ENCODE measurements at regions not wholly inside any gene's neighbourhood (a gene's known extent, or its start where the extent isn't known, plus 50 kb on each side); places are given as distances from the start of the nearest gene placed in this dataset.
"Not testable (repeated sequence)": the region's sequence is repeated elsewhere in the genome, so short reads cannot be mapped to it uniquely, and the experiment has no call there.

DNA sequence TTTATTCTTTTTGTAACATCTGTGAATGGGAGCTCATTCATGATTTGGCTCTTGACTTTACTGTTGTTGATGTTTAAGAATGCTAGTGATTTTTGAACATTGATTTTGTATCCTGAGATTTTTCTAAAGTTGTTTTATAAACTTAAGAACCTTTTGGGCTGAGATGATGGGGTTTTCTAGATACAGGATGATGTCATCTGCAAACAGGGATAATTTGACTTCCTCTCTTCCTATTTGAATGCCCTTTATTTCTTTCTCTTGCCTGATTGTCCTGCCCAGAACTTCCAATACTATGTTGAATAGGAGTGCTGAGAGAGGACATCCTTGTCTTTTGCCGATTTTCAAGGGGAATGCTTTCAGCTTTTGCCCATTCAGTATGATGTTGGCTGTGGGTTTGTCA is 445.1 kb upstream of the CFAP20DC start:
- not testable (repeated sequence) for DNase-seq

DNA sequence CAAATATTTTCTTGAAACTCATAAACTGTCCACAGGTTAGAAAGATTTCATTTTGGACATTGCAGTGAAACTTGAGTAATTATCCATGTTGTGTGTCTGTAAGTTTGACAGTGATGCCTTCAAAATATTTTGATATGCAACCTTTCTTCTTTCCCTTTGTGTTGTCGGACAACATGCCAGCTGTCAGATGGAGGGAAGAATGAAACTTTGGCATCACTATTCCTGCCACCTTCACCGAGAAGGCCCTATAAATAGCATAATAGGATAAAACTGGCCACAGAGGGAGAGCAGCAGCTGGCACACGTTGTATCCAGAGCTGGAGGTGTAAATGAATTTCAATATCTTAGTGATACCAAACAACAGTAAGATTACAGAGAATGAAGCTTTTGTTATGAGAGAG is 436.7 kb upstream of the CFAP20DC start:
- no peak for DNase-seq

DNA sequence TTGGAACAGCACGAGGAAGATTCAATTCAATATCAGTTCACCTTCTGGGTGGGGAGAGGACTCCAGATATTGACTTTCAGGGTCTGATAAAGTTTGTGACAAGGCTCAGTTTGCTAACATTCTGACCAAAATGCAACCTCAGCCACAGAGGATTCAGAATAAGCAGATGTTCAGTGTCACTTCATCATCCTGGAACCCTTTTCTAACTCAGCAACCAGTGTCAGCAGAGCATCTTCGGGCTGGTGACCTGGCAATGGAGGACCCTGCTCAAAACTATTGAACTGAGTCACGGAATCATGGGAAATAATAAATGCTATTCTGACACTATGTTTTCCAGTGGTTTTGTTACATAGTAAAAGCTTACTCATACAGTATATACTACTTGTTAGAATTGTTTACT is 433.4 kb upstream of the CFAP20DC start:
- DNase-seq, result no peak

DNA sequence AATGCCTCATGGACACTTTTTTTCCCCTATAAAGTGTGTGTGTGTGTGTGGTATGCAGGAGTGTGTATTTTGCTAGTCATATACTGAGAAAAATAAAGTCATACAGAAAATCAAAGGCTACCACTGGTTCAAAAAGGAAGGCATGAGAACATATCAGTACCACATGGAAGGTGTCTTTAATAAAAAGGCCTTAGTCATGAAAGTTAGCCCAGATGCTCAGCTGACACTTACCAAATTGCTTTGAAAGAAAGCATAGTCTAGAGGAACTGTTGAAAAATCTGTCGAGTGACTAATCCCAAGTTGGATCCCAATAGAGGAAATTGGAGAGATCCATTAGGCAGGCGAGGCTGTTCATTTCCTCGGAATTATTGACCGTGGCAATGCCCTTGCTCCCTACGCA is 432.9 kb upstream of the CFAP20DC start:
- no peak for DNase-seq

DNA sequence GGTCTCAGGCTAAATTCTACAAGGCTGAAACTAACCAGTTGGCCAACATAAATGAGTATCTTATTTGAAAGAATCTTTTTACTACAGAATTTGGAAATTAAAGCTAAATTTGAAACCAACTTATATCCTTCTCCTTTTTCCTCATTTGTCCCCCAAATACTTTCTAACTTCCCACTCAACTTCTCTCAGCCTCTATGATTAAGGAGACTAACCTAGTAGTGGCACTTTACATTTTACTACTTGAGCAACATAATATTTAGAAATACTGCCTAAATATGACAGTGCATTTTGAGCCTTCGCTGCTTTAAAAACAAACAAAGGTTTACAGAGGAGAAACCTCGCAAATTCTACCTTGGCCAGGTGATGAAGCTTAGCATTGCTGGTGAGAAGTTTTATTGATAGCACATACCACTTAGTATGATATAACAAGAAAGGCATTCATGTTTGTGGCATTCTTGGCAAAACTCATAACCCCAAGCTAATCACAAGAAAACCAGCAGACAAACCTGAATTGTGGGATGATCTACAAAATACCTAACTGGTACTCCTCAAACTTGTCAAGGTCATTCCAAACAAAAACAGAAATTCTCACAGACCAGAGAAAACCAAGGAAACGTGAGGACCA is 432.1 kb upstream of the CFAP20DC start:
- no peak for DNase-seq

DNA sequence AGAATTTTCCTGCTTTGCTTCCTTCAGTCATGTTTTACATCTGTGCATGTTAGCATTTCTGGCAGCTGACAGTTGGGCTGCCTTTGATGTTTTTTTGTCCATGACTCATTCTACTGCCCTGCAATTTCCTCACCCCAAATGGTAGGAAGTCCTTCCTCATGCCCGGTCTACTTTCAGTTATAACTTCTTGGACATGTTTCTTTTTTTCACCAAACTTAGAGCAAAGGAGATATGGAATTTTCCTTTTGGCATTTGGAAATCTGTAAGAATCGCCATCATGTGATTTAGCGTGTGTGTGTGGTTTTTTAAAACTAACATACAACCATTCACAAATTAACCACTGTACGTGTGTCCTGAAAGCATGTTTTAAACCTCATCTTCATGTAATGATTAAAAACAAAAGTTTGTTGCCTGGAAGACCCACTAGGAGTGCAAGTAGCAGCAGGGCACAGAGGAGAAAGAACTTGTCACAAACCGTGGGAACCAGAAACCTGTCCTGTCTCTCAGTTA is 430.7 kb upstream of the CFAP20DC start:
- no peak for DNase-seq

DNA sequence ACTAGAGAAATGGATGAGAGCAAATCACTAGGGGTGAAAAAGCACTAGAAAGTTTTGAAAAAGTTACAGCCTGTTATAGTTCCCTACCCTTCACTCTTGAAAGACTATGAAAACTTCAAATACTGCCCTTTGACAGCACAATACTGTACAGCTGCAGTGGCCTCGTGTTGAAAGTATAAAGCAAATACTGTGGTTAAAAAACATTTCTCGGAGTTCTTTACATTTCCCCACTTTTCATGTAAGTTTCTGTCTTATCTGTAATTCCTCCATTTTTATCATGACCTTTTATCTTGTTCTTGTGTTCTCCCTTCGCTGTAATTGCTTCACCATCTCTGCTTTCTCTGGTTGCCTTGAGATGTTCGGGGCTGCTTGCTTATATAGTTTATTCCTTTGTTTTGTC is 423.8 kb upstream of the CFAP20DC start:
- no peak for DNase-seq

DNA sequence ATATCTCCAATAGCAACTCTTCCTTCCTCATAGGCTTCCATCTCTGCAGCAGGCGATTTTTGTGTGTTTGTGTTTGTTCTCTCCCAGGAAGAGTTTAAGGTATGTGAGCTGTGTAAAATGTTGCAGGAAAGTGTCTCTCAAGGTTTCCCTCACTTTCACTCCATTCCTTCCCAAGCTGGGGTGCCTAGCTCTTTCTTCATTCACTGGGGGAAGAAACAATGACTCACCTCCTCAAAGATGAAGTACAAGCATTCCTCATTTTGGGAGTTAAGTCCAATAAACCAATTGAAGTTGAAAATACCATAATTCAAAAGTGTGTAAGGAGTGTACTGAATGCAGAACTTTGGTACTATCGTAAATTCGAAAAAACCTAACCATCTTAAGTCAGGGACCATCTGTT is 422.7 kb upstream of the CFAP20DC start:
- DNase-seq, result no peak

DNA sequence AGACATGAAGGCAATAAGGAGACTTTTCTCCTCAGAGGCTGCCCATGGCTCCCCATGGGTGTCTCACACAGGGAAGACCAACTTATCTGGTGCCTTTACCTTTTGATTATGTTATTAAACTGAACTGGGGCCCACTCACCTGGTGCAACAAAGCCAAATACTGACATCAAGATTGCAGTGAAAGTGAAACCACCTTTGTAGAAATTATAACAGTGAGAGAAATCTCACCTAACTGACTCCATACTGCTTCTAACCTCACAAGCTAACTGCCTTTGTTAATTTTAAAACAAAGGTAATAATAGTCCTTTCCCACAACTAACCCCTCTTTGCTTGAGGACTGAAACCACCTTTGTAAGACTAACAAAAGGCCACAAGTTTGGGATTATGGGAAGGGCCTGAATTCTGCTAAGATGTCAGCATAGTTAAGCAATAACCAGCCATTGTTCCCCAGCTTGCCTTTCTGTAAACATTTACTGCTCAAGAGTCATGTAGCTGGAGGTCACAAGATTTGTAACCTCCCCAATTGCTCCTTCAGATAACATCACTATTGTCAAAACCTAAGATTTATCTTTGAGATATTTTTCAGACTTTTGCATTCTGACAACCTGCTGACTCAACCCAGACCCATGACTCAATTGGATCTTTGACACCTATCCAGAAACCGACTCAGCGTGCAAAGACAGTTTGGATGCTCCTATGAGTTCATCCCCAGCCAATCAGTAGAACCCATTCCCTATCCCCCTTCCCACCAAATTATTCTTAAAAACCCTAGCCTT is 420.3 kb upstream of the CFAP20DC start:
- peak; percentile 36 for DNase-seq

DNA sequence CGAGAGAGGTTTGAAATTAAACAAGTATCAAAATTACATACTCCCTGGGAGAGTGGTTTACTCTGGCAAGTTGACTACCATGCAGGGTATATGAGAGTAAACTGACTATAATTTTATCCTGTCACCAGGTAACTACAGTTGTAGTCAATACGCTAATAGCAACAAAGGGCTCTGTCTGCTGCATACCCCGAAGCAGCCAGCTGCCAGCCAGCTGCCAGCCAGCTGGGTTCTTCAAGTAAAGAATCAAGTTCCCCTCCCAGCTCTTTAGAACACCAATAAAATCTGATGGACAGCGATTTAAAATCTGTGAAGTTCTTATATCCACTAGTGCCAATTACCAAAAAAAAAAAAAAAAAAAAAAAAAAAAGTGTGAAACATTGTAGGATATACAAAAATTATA is 417.7 kb upstream of the CFAP20DC start:
- DNase-seq, result no peak

DNA sequence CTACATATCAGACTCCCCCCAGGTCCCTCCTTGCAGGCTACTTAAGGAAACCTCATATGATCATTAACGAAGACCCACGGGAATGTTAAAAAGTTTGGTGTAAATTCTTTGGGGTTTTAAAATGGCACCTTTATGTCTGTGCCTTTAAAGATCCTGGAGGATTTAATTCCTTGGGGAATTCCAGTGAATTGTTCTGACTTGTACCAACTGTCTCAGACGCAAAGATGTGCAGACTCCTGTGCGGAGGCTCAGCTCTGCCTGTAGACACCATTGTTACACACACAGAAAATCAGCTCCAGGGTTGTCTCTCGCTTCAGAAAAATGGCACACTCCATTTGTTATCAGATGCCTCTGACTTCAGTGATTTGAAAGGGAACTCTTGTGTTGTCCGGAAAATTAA is 414.4 kb upstream of the CFAP20DC start:
- DNase-seq, result no peak

DNA sequence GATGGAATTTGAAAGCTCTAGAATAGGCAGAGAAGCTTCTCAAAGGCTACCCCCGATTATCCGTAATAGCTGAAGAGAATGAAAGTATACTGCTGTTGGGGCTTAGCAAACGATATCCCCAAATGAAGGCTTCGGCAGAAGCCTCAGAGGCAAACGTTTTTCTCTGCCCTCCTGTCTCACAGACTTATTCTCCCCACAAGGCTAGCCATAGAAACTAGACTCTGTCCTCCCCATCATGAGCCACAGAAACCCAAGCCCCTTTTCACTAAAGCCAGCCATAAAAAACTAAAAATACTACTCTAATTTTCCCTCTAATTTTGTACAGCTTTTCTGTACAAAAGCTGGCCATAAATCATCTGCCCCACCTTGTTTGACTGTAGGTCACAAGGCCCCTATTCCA is 413.4 kb upstream of the CFAP20DC start:
- DNase-seq, result no peak

DNA sequence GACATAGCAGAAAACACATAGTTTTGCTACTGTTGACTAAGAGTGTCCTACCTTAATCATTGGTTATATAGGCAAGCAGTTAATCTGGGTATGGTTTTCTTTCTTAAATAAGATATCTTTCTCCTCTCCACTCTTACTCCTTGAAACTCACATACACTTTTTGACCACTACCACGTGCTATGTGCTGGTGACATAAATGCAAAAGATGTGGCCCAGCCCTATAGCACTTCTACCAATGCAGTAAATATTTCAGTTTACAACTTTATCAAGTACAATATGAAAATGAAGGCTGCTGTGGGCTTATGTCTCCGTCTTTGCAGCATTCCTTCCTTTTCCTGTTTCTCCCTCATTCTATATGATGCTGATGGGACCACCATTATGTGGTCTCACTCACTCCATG is 410.2 kb upstream of the CFAP20DC start:
- no peak for DNase-seq

DNA sequence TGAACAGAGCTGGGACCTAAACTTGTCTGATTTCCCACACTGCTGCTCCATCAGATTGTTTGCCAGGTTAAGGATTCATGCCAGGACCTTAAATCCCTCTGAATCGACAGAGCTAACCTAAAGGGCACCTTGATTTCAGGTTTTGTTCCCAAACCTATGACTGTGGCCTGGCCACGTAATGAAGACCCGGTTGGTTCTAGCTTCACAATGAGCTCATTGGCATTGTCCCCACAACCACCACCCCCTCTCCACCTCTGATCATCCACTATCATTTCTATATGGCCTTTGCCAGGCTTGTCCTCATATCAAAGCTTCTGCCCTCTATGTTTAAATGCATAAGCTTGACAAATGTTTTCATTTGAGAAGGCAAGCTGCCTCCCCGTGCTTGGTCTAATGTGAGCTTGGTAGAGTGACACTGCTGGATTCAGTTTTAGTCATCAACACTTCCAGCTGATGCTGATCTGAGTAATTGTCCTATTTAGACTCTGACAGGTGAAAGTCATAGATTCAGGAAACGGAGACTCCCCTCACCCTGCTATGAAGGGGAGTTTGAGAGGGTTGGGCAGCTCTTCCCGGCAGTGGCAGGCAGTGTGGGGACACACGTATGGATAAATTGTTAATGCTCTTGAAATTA is 407.1 kb upstream of the CFAP20DC start:
- DNase-seq, result peak; percentile 47

DNA sequence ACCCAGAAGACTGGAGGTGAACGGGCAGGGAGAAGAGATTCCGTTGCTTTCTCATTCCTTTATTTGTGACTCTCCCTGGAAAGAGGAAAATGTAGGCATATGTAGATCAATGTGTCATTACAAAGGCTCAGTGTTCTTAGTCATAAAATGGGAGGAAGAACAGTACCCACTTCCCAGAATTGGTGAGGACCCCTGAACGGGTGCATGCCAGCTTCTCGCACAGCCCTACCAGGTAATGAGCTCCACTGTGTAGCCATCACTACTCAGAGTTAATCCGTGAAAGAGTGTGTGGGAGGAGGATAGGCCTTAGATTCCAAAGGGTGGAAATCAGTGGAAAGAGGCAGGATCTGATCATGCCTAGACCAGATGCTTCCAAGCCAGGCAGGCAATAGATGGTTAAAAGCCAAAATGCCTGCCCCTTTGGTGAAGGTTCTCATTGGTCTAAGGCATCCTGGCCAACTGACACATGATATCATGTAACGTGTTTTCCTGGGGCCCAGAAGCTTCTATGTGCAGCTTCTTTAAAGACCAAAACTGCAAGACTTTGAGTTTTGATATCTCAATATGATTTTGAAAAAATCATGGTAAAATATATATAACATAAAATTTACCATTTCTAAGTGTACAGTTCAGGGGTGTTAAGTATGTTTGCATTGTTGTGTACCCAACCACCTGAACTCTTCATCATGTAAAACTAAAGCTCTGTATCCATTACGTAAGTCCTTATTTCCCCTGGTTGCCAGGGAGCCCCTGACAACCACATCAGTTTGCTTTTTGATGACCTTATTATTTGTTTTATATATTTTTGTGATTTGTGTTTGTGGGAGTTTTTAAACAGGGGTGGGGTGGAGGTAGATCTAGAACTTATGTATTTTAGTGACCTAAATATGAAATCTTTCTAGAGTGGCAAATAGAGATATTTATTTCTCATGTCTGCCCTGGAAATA is 402.2 kb upstream of the CFAP20DC start:
- DNase-seq, result no peak

DNA sequence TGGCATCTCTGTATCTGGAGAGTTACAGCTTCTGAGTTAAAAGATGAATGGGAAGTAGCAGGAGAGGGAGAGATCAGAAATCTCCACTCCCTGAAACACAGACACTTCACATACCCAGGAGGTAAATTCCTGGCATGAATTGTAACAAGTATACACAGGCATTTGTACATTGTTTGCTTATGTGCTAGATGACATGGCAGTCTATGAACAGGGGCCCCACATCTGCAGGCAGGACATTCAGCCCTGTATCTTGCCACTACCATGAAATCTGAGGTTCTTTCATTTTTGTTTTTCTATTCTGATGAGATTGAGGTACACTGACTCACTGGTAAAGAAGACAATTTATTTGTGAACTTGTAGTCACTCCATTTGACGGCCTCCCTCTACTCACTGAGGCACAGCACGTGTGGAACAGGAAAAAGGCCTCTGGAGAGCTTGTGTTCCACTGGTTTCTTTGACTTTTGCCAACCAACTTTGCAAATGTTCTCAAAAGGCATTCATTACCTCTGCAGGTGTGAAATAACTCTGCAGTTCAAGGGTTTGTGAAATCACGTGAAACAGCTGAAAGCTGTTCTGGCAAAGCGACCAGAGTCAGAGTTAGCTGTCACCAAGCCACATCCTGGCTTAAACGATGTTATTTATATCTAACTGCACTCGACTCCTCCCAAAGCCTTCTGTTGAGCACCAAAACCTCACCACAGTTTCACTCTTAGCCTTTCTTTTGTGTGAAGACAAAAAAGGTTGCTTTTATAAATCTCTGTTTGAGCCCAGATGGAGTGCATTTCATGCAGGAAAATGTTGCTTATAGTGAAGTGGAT is 401.3 kb upstream of the CFAP20DC start:
- DNase-seq, result peak; percentile 60

DNA sequence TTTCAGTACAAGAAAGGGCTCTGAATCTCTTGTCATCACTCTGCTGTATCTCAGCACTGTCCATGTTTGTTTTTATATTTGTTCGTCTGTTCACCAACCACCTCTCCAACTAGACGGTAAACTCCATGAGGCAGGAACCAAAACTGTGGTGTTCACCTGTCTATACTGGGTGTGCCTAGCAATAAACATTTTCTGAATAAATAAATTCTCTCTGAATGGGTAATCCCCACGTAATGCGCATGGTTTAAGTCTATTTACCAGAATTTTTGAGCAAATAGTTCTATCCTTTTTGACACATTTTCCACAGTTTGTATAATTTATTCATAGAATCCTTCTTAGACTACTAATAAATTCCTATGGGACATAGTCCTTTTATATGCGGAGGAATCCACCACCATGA is 400.6 kb upstream of the CFAP20DC start:
- DNase-seq, result no peak

DNA sequence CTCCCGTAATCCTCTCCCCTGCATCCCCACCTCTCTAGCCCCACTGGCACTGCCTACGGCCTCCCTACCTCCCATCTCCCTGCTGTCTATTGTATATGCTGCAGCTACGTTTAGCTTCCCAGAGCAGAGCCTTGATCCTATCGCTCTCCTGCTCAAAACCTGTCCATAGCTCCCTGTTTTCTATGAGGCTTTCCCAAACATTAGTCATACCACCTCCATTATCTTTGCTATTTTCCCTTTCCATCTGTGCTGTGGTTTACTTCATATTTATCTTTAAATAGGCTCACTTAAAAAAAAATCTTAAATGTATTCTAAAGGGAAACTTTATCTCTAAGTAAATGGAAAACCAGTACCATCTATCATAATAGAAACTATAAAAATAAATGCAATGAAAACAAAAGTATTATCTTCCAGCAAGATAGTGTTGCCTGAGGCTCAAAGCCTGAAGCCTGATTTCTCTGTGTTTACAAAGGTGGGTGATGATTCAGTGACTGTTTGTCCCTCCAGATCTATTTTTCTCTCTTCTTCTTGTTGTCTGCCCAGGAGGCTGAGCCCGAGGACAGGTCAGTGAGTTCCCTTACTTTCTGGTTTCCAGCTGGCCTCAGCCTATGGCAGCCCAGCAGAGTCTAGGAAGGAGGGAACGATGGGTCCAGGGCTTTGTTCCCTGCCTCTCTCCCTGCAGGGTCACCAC is 397.1 kb upstream of the CFAP20DC start:
- no peak for DNase-seq

DNA sequence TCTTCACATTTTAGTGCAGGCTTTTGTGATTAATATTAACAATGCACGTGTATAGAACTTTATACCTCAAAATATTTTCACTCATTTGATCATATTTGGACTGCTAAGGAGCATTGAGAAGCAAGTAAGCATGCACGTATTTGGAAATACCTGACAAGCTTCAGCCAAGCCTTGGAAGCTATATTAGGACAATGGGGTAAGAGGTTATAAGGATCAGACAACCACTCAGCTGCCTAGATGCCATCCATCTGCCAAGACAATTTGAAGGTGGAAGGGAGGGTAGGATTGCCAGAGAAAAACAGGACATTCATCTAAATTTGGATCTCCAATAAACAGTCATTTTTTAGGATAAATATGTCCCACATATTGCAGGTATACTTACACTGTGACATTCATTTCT is 394.9 kb upstream of the CFAP20DC start:
- DNase-seq, result no peak

DNA sequence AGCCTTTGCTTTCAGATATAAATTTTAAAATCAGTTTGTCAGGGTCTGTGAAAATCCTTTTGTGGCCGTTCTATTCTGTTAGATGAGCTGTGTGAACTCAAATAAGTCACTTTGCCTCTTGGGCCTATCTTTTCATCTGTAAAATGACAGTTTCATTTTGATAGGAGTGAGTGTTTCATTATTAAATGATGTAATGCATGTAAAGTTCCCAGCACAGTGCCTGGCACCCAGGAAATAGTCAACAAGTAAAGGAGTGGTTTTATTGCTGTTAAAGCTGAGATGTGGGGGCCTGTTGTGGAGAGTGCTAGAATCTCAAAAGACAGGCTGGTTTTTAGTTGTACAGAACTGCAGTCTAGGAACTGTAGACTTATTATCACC is 394.5 kb upstream of the CFAP20DC start:
- peak; percentile 26 for DNase-seq

DNA sequence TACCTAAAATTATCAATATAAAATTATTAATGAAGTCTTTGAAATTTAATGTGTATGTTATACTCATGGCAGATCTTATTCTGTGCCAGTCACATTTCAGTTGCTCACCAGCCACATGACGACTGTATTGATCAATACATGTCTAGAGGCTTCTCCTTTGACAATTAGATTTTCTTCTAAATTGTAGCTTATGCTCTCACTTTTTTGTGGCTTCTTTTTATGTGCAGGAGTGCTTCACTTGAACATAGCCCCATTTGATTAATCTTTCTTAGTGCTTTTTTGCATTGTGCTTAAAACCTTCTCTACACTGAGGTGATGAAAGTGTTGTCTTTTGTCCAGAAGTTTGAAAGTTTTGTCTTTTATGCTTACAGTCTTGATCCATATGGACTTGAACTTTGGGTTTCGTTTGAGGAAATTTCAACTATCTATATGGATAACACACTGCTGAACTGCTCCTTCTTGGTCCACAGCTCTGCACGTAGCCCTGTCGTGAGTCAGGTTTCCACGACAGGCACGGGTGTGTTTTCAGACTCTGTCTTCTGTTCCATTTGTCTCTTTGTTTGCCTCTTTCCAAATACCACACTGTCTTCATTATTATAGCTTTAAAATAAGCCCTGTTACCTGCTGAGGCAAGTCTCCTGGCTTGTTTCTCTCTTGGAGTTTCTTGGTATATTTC is 393.9 kb upstream of the CFAP20DC start:
- no peak for DNase-seq

Data from stimulated activated CD4-positive, alpha-beta T cell treated with anti-CD3 and anti-CD28 coated beads, Interleukin-4, amount 100 ng/mL, for 24 hours (primary cell).